T-cell (primary cell): ENCODE measurements at regions not wholly inside any gene's neighbourhood (a gene's known extent, or its start where the extent isn't known, plus 50 kb on each side); places are given as distances from the start of the nearest gene placed in this dataset.

Experiments
- ATAC-seq, 4 experiments: fragments of 200-7000 bp in 3 of 4; fragments of 150-1000 bp in 1 of 4; cut with Tn5 transposase; replicated peaks in 1 of 4; 1 replicate in 3 of 4; 2 replicates in 1 of 4; pipeline ENCODE4 v1.10.0; 2021; ENCODE audit warnings: moderate library complexity in 3 of 4, mild to moderate bottlenecking in 2 of 4, moderate number of reproducible peaks in 1 of 4
- CTCF ChIA-PET, 2 donors: fragments of 300-600 bp; sonication (Branson Sonifier 250); formaldehyde crosslinking; loops; one replicate each; lab custom pipeline; 2022; ENCODE audit warnings: antibody characterized with exemption in 2 of 2; lab: Charles Lee
- POLR2A ChIA-PET, 2 donors: fragments of 300-600 bp; sonication (Branson Sonifier 250); formaldehyde crosslinking; loops; one replicate each; lab custom pipeline; 2022; ENCODE audit warnings: antibody characterized with exemption in 2 of 2; lab: Charles Lee
- DNase-seq, 35 experiments: peaks; one replicate each; pipeline versions ENCODE4 v3.0.0 to v3.0.0-alpha.2; 2013 to 2023
- H3K27ac ChIP-seq: one replicate; pipeline ENCODE4 v1.5.1; 2013; ENCODE audit warnings: low read length
- H3K27me3 ChIP-seq, 2 experiments: replicated peaks in 1 of 2; 1 replicate in 1 of 2; 2 replicates in 1 of 2; pipeline versions ENCODE4 v1.6.1 to v1.7.0; 2013; ENCODE audit warnings: low read length in 1 of 2, mixed read lengths in 1 of 2; ENCODE audit not compliant: control insufficient read depth in 2 of 2, insufficient read depth in 2 of 2; ENCODE audit errors: extremely low read depth in 1 of 2
- H3K36me3 ChIP-seq, 2 donors: 1 replicate in 1 of 2; 2 replicates in 1 of 2; pipeline versions ENCODE4 v1.6.1 to v1.7.0; 2013; ENCODE audit warnings: low read length in 1 of 2; ENCODE audit not compliant: control insufficient read depth in 2 of 2, insufficient read depth in 1 of 2; ENCODE audit errors: extremely low read depth in 1 of 2
- H3K4me1 ChIP-seq, 2 experiments: 1 replicate in 1 of 2; 2 replicates in 1 of 2; pipeline versions ENCODE4 v1.6.1 to v1.7.0; 2013; ENCODE audit warnings: low read length in 2 of 2, mixed read lengths in 1 of 2; ENCODE audit not compliant: insufficient read depth in 2 of 2, control insufficient read depth in 1 of 2; ENCODE audit errors: extremely low read depth in 1 of 2
- H3K4me3 ChIP-seq, 2 donors: 1 replicate in 1 of 2; 2 replicates in 1 of 2; pipeline versions ENCODE4 v1.5.1 to v1.7.0; 2013; ENCODE audit warnings: mild to moderate bottlenecking in 2 of 2, low read length in 1 of 2, moderate library complexity in 1 of 2; ENCODE audit not compliant: control insufficient read depth in 1 of 2; ENCODE audit errors: extremely low read depth in 1 of 2
- H3K9me3 ChIP-seq: 2 replicates; pipeline ENCODE4 v1.7.0; 2013
- H3K27ac Mint-ChIP-seq, 2 donors: one replicate each; pipeline ENCODE4 v1.8.0; 2020 to 2021; ENCODE audit warnings: mild to moderate bottlenecking in 2 of 2, mixed read lengths in 2 of 2
- H3K27me3 Mint-ChIP-seq, 2 donors: one replicate each; pipeline ENCODE4 v1.8.0; 2021 to 2022; ENCODE audit warnings: mixed read lengths in 2 of 2
- H3K36me3 Mint-ChIP-seq: one replicate; pipeline ENCODE4 v1.8.0; 2021; ENCODE audit warnings: mixed read lengths
- H3K4me1 Mint-ChIP-seq, 3 donors: one replicate each; pipeline ENCODE4 v1.8.0; 2020 to 2022; ENCODE audit warnings: mixed read lengths in 3 of 3, mild to moderate bottlenecking in 1 of 3
- H3K4me3 Mint-ChIP-seq, 3 donors: one replicate each; pipeline ENCODE4 v1.8.0; 2020 to 2022; ENCODE audit warnings: mild to moderate bottlenecking in 3 of 3, mixed read lengths in 3 of 3, moderate library complexity in 3 of 3
- H3K9me3 Mint-ChIP-seq, 3 donors: one replicate each; pipeline ENCODE4 v1.8.0; 2020 to 2022; ENCODE audit warnings: mixed read lengths in 3 of 3
- WGBS: methylation state at CpG from one replicate; pipeline ENCODE4 v1.1.5; 2013; ENCODE audit warnings: missing lambda C conversion rate; ENCODE audit not compliant: insufficient coverage; 5-methylcytosine and 5-hydroxymethylcytosine counted together

DNA sequence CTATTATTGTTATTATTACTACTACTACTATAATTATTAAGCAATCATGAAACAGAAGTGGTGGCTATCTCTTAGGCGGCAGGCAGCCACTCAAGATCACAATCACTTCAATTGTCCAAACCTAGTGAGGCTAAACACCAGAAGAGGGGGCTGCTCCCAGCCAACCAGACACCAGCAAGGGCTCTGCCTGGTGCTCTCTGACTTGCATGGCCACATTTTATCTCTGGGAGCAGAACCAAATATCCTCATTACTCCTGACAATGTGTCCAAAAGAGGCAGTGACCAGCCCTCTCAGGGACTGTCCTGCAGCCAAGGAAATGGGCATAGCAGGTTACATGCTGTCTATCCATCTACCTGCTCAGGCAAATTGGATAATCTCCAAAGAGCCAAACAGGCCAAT, 187.4 kb upstream of the PDE1C start:
- POLR2A ChIA-PET = no interaction called here
- Mint-ChIP-seq H3K4me3 (no peak overlapping the region), H3K36me3 (no peaks in the 10 kb centered on the region), H3K4me1 (no peaks in the 10 kb centered on the region), H3K27me3 (no peaks in the 10 kb centered on the region), H3K9me3 (no peaks in the 10 kb centered on the region), H3K27ac (no peak overlapping the region)
- WGBS = 100% methylated on average over 1 of the region's 1 CpG
- H3K27ac ChIP-seq = no peak overlapping the region
- ATAC-seq (no peak), DNase-seq (no peak)
- H3K4me1 ChIP-seq = no peaks in the 10 kb centered on the region
- no peaks in the 10 kb centered on the region for H3K9me3 ChIP-seq
- CTCF ChIA-PET = no interaction called here
- H3K36me3 ChIP-seq = no peaks in the 10 kb centered on the region
- no peak overlapping the region for H3K4me3 ChIP-seq
- H3K27me3 ChIP-seq = no peaks in the 10 kb centered on the region

DNA sequence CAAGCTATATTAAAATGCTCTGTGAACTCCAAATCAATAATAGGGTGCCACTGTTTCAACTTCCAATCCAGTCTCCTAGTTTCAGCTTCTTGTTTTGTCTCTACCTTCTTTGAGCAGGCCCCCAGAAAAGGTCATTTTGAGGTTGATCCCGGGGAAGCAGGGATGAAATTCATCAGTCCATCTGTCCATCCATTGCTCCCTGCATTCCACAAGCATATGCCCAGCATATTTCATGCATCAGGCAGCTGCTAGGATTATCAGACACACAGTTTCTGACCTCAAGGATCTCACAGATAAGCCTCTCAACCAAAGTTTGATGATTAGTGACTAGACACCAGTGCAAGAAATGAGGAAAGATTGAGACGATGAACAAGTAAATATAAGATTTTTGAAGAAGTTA, 186.6 kb upstream of the PDE1C start:
- H3K27me3 ChIP-seq = no peaks in the 10 kb centered on the region
- no peak overlapping the region for H3K4me3 ChIP-seq
- Mint-ChIP-seq H3K4me1 (no peaks in the 10 kb centered on the region), H3K36me3 (no peaks in the 10 kb centered on the region), H3K27ac (no peak overlapping the region), H3K27me3 (no peaks in the 10 kb centered on the region), H3K4me3 (no peak overlapping the region), H3K9me3 (no peaks in the 10 kb centered on the region)
- no peak overlapping the region for H3K27ac ChIP-seq
- no peaks in the 10 kb centered on the region for H3K9me3 ChIP-seq
- DNase-seq (no peak), ATAC-seq (no peak)
- no peaks in the 10 kb centered on the region for H3K36me3 ChIP-seq
- POLR2A ChIA-PET = no interaction called here
- WGBS = 43% methylated on average over 1 of the region's 2 CpGs
- H3K4me1 ChIP-seq = no peaks in the 10 kb centered on the region
- CTCF ChIA-PET = no interaction called here

DNA sequence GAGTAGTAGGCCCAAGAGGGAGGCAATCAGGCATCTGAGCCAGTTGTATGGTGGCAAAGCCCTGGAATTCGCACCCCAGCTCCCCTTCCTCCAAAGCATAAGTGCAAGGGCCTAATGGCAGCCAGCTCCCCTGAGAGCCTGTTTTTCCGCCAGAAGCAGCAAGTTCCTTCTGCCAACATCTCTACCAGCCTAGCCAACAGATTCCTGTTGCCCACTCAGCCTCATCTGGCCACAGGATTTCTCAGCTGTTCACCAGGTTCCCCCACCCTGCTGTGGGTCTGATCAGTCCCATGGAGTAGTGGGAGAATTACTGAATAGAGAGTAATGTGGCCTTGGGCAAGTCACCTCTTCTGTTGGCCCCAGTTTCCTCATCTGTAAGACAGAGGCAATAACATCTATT, 186.2 kb upstream of the PDE1C start:
- Histone ChIP-seq H3K36me3 (no peaks in the 10 kb centered on the region), H3K9me3 (no peaks in the 10 kb centered on the region), H3K4me1 (no peaks in the 10 kb centered on the region), H3K27me3 (no peaks in the 10 kb centered on the region), H3K27ac (no peak overlapping the region), H3K4me3 (no peak overlapping the region)
- H3K27me3 Mint-ChIP-seq = peaks cover 0 to 2% of the 10 kb centered on the region in 2 donors
- ATAC-seq (no peak), DNase-seq (no peak)
- no peak overlapping the region for H3K27ac Mint-ChIP-seq
- ChIA-PET CTCF (no interaction called here), POLR2A (no interaction called here)
- H3K9me3 Mint-ChIP-seq = no peaks in the 10 kb centered on the region
- H3K36me3 Mint-ChIP-seq = no peaks in the 10 kb centered on the region
- H3K4me1 Mint-ChIP-seq = no peaks in the 10 kb centered on the region
- WGBS = 86% methylated on average over 1 of the region's 2 CpGs
- no peak overlapping the region for H3K4me3 Mint-ChIP-seq

DNA sequence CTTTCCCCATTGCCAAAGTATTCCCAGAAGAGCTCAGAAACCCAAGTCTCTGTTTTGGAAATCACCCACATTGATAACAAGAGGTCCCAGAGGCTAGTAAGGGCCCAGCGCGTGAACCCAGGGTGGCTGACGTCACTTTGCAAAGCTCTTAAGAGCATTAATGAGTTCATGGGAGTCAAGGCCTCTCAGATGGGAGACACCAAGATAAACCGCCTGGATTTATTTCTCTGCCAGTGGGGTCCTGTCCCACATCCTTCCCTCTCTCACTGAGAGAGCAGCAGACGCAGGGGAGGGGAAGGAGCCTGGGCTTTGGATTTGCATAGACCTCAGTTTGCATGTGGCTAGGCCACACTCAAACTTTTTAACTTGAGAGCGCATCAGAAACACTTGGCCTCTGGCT, 184.8 kb upstream of the PDE1C start:
- CTCF ChIA-PET = no interaction called here
- no peaks in the 10 kb centered on the region for H3K36me3 Mint-ChIP-seq
- H3K27ac ChIP-seq = no peak overlapping the region
- H3K9me3 Mint-ChIP-seq = no peaks in the 10 kb centered on the region
- POLR2A ChIA-PET = no interaction called here
- H3K27me3 Mint-ChIP-seq = peaks cover 0 to 6% of the 10 kb centered on the region in 2 donors
- ATAC-seq = no peak
- no peak overlapping the region for H3K4me3 Mint-ChIP-seq
- no peaks in the 10 kb centered on the region for H3K4me1 ChIP-seq
- no peak overlapping the region for H3K27ac Mint-ChIP-seq
- DNase-seq = no peak
- no peaks in the 10 kb centered on the region for H3K9me3 ChIP-seq
- H3K4me3 ChIP-seq = no peak overlapping the region
- H3K36me3 ChIP-seq = no peaks in the 10 kb centered on the region
- 100% methylated on average over 1 of the region's 6 CpGs for WGBS
- no peaks in the 10 kb centered on the region for H3K4me1 Mint-ChIP-seq
- H3K27me3 ChIP-seq = no peaks in the 10 kb centered on the region

DNA sequence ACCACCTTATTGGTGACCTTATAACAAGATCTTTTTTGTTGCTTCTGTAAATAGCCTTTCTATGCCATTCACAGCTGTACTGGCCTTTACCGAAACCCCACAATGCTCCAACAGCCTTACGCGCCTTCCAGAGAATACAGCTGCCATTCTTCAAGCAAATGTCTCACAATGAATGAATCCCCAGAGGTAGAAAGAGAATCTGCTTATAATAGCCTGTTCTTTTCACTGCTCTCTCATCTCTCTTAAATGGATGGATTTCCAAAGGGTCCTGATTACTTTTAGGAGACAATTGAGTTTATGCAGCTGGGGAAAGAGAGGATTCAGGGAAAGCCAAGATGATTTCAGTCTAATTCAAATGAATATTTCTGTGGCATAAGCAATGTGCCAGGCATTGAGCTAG, 183.1 kb upstream of the PDE1C start:
- Histone ChIP-seq H3K4me1 (no peaks in the 10 kb centered on the region), H3K27me3 (no peaks in the 10 kb centered on the region), H3K4me3 (no peak overlapping the region), H3K9me3 (no peaks in the 10 kb centered on the region), H3K36me3 (no peaks in the 10 kb centered on the region), H3K27ac (no peak overlapping the region)
- H3K36me3 Mint-ChIP-seq = no peaks in the 10 kb centered on the region
- ChIA-PET CTCF (no interaction called here), POLR2A (no interaction called here)
- H3K4me1 Mint-ChIP-seq = no peaks in the 10 kb centered on the region
- no peaks in the 10 kb centered on the region for H3K9me3 Mint-ChIP-seq
- H3K27ac Mint-ChIP-seq = no peak overlapping the region
- DNase-seq = no peak
- no CpG with 5 or more reads among the region's 3 CpGs for WGBS
- peaks cover 0 to 6% of the 10 kb centered on the region in 2 donors for H3K27me3 Mint-ChIP-seq
- H3K4me3 Mint-ChIP-seq = no peak overlapping the region
- no peak for ATAC-seq

DNA sequence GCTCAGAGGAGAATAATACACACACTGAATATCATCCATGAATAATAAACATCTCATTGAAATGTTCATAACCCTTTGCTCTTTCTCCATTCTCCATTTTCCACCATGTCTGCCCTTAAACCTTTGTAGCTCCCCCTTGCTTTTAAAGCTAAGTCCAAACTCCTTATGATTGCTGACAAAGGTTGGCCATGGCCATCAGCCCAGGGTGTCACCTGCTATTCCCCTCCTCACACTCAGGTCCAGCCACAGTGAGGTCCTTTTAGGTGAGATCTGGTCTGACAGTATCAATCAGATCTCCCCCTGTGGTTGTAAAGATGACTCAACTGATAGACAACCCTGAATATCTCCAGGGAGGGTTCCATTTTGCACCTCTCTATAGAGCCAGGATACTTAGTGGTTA, 181.5 kb upstream of the PDE1C start:
- no peaks in the 10 kb centered on the region for H3K9me3 ChIP-seq
- H3K4me3 ChIP-seq = no peak overlapping the region
- H3K27me3 ChIP-seq = no peaks in the 10 kb centered on the region
- H3K36me3 ChIP-seq = no peaks in the 10 kb centered on the region
- ChIA-PET CTCF (no interaction called here), POLR2A (no interaction called here)
- no peaks in the 10 kb centered on the region for H3K36me3 Mint-ChIP-seq
- H3K27me3 Mint-ChIP-seq = peaks cover 0 to 6% of the 10 kb centered on the region in 2 donors
- no peaks in the 10 kb centered on the region for H3K4me1 ChIP-seq
- H3K27ac Mint-ChIP-seq = no peak overlapping the region
- no peak for ATAC-seq
- no peak overlapping the region for H3K4me3 Mint-ChIP-seq
- H3K4me1 Mint-ChIP-seq = no peaks in the 10 kb centered on the region
- H3K9me3 Mint-ChIP-seq = no peaks in the 10 kb centered on the region
- no peak overlapping the region for H3K27ac ChIP-seq
- DNase-seq = no peak

DNA sequence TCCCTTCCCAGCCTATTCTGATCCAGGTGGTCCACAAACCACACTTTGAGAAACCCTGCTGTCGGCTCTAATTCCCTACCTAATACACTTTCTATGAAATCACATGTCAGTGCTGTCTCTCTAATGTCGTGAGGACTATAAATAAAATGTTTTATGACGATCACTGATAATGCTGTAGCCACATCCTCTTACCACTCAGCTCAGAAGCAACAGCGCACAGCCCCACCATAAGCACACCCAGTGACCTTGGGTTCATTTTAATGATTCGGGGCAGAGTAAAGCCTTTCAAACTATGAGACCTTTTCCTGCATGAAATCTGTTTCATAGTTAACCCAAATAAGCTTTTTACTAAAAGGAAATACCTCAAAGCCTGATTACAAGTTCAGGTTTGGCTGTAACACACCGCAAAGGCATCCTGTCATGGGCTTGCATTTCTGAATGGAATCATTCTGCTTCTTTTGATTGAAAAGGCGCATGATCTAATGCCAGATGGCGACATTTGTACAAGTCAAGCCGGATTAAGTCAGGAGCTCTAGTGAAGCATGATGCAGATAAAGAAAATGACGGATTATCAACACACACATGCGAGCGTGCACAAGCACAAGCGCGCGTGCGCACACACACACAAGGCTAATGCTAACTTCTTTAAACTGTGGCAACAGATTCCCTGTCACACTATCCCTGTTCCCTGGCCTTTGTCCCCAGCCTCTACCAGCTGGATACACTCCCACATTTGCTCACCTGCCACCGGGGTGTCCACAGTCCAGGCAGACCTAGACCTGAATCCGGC, 180.5 kb upstream of the PDE1C start:
- H3K4me1 ChIP-seq = no peaks in the 10 kb centered on the region

More for the DNA sequence above, 180.5 kb upstream of the PDE1C start:
- Mint-ChIP-seq H3K4me1 (no peaks in the 10 kb centered on the region), H3K9me3 (no peaks in the 10 kb centered on the region), H3K27me3 (peaks cover 0 to 6% of the 10 kb centered on the region in 2 donors), H3K27ac (no peak overlapping the region), H3K4me3 (no peak overlapping the region), H3K36me3 (no peaks in the 10 kb centered on the region)
- ATAC-seq (no peak), DNase-seq (no peak)
- Histone ChIP-seq H3K36me3 (no peaks in the 10 kb centered on the region), H3K4me3 (no peak overlapping the region), H3K9me3 (no peaks in the 10 kb centered on the region), H3K27ac (no peak overlapping the region), H3K27me3 (no peaks in the 10 kb centered on the region)
- 62% methylated on average over 10 of the region's 18 CpGs for WGBS
- ChIA-PET CTCF (no interaction called here), POLR2A (interaction anchor here in 1 of 2 donors (0.7 kb wide), 1 partner anchor 14 kb away, joined by 3 read pairs; no protein-coding TSS in a partner anchor)
